ENCODE measurements at regions not wholly inside any gene's neighbourhood (a gene's known extent, or its start where the extent isn't known, plus 50 kb on each side); places are given as distances from the start of the nearest gene placed in this dataset.

GRCh38 chr9:15007698-15008097 is 97.5 kb upstream of the FREM1 start:
- CTCF ChIA-PET: no interaction called here
- WGBS (ENCODE audit: low lambda C conversion rate): 14% methylated on average over 1 of the region's 1 CpG

GRCh38 chr9:14994738-14995137 is 84.5 kb upstream of the FREM1 start:
- H3K27me3 ChIP-seq (ENCODE audit: insufficient read depth): no peaks in the 10 kb centered on the region
- WGBS (ENCODE audit: low lambda C conversion rate): 80% methylated on average over 1 of the region's 1 CpG
- POLR2A ChIA-PET: no interaction called here
- no peak for DNase-seq
- peaks cover 0 to 10% of the 10 kb centered on the region in 2 experiments; a peak in 3 of 4 replicates for H3K4me1 ChIP-seq (ENCODE audit: control insufficient read depth in 1 of 2, insufficient read depth in 2 of 2, low read depth in 1 of 2, low read length in 1 of 2)
- no peak overlapping the region for H3K4me3 ChIP-seq (ENCODE audit: low read depth in 2 of 2, low read length in 1 of 2)
- no peak overlapping the region for H3K4me2 ChIP-seq
- no peak overlapping the region for H2AFZ ChIP-seq (ENCODE audit: low read depth)
- no peaks in the 10 kb centered on the region for H3K9me2 ChIP-seq
- TF ChIP-seq GATA2 (CRISPR knock-in tag; IDR thresholded peaks at IDR 0.05): no peak
- TF ChIP-seq GABPA (IDR thresholded peaks at IDR 0.05; ENCODE audit: low read depth): no peak
- no peak for TF ChIP-seq IRF3 (IDR thresholded peaks at IDR 0.05; ENCODE audit: low read depth, low read length)
- no peak for TF ChIP-seq TEAD4 (IDR thresholded peaks at IDR 0.05; ENCODE audit: borderline replicate concordance, insufficient read depth)
- H3K9me3 ChIP-seq: no peaks in the 10 kb centered on the region
- H4K20me1 ChIP-seq (ENCODE audit: insufficient read depth): no peaks in the 10 kb centered on the region
- no peaks in the 10 kb centered on the region for H3K36me3 ChIP-seq (replicated peaks in 1 of 2; ENCODE audit: control insufficient read depth in 1 of 2, insufficient read depth in 2 of 2, low read length in 1 of 2)
- CTCF ChIA-PET: no interaction called here
- no peak overlapping the region for H3K27ac ChIP-seq (ENCODE audit: low read depth in 2 of 2, low read length in 1 of 2)
- H3K9ac ChIP-seq: no peak overlapping the region
- H3K79me2 ChIP-seq (ENCODE audit: insufficient read depth): peaks cover 11% of the 10 kb centered on the region; the same call in 1 of the 2 replicates
- peaks cover 4% of the 10 kb centered on the region for H3F3A ChIP-seq (replicated peaks; ENCODE audit: insufficient read depth)

More at GRCh38 chr9:15007698-15008097, 97.5 kb upstream of the FREM1 start:
- H3K79me2 ChIP-seq (ENCODE audit: insufficient read depth): no peaks in the 10 kb centered on the region
- H3K4me1 ChIP-seq (ENCODE audit: control insufficient read depth in 1 of 2, insufficient read depth in 2 of 2, low read depth in 1 of 2, low read length in 1 of 2): peaks cover 0 to 3% of the 10 kb centered on the region in 2 experiments; a peak in 2 of 4 replicates
- no peaks in the 10 kb centered on the region for H3K9me2 ChIP-seq
- no peak overlapping the region for H2AFZ ChIP-seq (ENCODE audit: low read depth)
- POLR2A ChIA-PET: no interaction called here
- no peak for DNase-seq
- no peak overlapping the region for H3K27ac ChIP-seq (ENCODE audit: low read depth in 2 of 2, low read length in 1 of 2)
- H3F3A ChIP-seq (replicated peaks; ENCODE audit: insufficient read depth): no peaks in the 10 kb centered on the region
- H4K20me1 ChIP-seq (ENCODE audit: insufficient read depth): no peaks in the 10 kb centered on the region
- no peak for TF ChIP-seq GATA2 (CRISPR knock-in tag; IDR thresholded peaks at IDR 0.05)
- no peak for TF ChIP-seq SMC3 (IDR thresholded peaks at IDR 0.05; ENCODE audit: low read depth, low read length)
- TF ChIP-seq IRF3 (IDR thresholded peaks at IDR 0.05; ENCODE audit: low read depth, low read length): no peak
- TF ChIP-seq RCOR1 (IDR thresholded peaks at IDR 0.05; ENCODE audit: low read length): no peak
- TF ChIP-seq SIN3A (IDR thresholded peaks at IDR 0.05; ENCODE audit: borderline replicate concordance, low read depth, low read length): no peak
- no peak for TF ChIP-seq RXRA (IDR thresholded peaks at IDR 0.05; ENCODE audit: borderline replicate concordance, low read depth)
- no peak for TF ChIP-seq TCF12 (IDR thresholded peaks at IDR 0.05)
- TF ChIP-seq NFIC (IDR thresholded peaks at IDR 0.05; ENCODE audit: borderline replicate concordance): no peak
- TF ChIP-seq MXI1 (IDR thresholded peaks at IDR 0.05; ENCODE audit: low read depth, low read length): no peak
- no peak for TF ChIP-seq JUND (IDR thresholded peaks at IDR 0.05)
- H3K27me3 ChIP-seq (ENCODE audit: insufficient read depth): no peaks in the 10 kb centered on the region
- H3K9me3 ChIP-seq: no peaks in the 10 kb centered on the region
- H3K9ac ChIP-seq: no peak overlapping the region
- no peaks in the 10 kb centered on the region for H3K36me3 ChIP-seq (replicated peaks in 1 of 2; ENCODE audit: control insufficient read depth in 1 of 2, insufficient read depth in 2 of 2, low read length in 1 of 2)
- H3K4me3 ChIP-seq (ENCODE audit: low read depth in 2 of 2, low read length in 1 of 2): no peak overlapping the region
- no peak overlapping the region for H3K4me2 ChIP-seq

Measured in SK-N-SH (cell line).